PC-9 (cell line): ENCODE measurements at regions not wholly inside any gene's neighbourhood (a gene's known extent, or its start where the extent isn't known, plus 50 kb on each side); places are given as distances from the start of the nearest gene placed in this dataset.
"Not testable (repeated sequence)": the region's sequence is repeated elsewhere in the genome, so short reads cannot be mapped to it uniquely, and the experiment has no call there.

Source experiments
- BruUV-seq: library from RNA; stranded (reverse); fragments of 400-500 nt; replicated peaks from 2 replicates; lab custom pipeline; 2021; lab: Mats Ljungman, UMichigan
- CTCF ChIA-PET: fragments of 300-600 bp; sonication (Branson Sonifier 250); formaldehyde crosslinking; loops from one replicate; lab custom pipeline; 2022; ENCODE audit warnings: antibody characterized with exemption; lab: Charles Lee
- POLR2A ChIA-PET: fragments of 300-600 bp; sonication (Branson Sonifier 250); formaldehyde crosslinking; loops from one replicate; lab custom pipeline; 2022; ENCODE audit warnings: antibody characterized with exemption; ENCODE audit not compliant: unreplicated experiment; lab: Charles Lee
- DNase-seq, 2 experiments: peaks; one replicate each; pipeline versions ENCODE4 v3.0.0 to v3.0.0-alpha.2; 2015 to 2022; ENCODE audit warnings: mixed read lengths in 1 of 2
- H2AFZ ChIP-seq: fragments of 200-600 bp; sonication (generic); 2 replicates; pipeline ENCODE4 v1.8.1; 2017; ENCODE audit warnings: antibody characterized with exemption
- H3F3A ChIP-seq: fragments of 200-600 bp; sonication (generic); 2 replicates; pipeline ENCODE4 v1.8.1; 2017; ENCODE audit warnings: antibody characterized with exemption, mild to moderate bottlenecking, low read depth; ENCODE audit not compliant: insufficient read depth
- H3K27ac ChIP-seq: fragments of 200-600 bp; sonication (generic); 2 replicates; pipeline ENCODE4 v1.6.1; 2016; ENCODE audit warnings: mixed run types
- H3K27me3 ChIP-seq: fragments of 200-600 bp; sonication (generic); 2 replicates; pipeline ENCODE4 v1.6.1; 2016; ENCODE audit warnings: low read depth, mixed run types; ENCODE audit not compliant: insufficient read depth
- H3K36me3 ChIP-seq: fragments of 200-600 bp; sonication (generic); 2 replicates; pipeline ENCODE4 v1.6.1; 2016; ENCODE audit warnings: low read depth, mixed run types
- H3K4me1 ChIP-seq: fragments of 200-600 bp; sonication (generic); replicated peaks from 2 replicates; pipeline ENCODE4 v1.6.1; 2016; ENCODE audit warnings: mixed run types; ENCODE audit not compliant: insufficient read depth
- H3K4me2 ChIP-seq: fragments of 200-600 bp; sonication (generic); 2 replicates; pipeline ENCODE4 v1.6.1; 2017; ENCODE audit warnings: mixed run types
- H3K4me3 ChIP-seq: fragments of 200-600 bp; sonication (generic); 2 replicates; pipeline ENCODE4 v1.6.1; 2016; ENCODE audit warnings: mixed run types
- H3K79me2 ChIP-seq: fragments of 200-600 bp; sonication (generic); 2 replicates; pipeline ENCODE4 v1.6.1; 2017; ENCODE audit warnings: low read depth, mixed run types
- H3K9me2 ChIP-seq: fragments of 200-600 bp; sonication (generic); 2 replicates; pipeline ENCODE4 v1.8.1; 2017; ENCODE audit warnings: mild to moderate bottlenecking; ENCODE audit not compliant: insufficient read depth
- H3K9me3 ChIP-seq: fragments of 200-600 bp; sonication (generic); 2 replicates; pipeline ENCODE4 v1.8.1; 2016; ENCODE audit warnings: low read depth; ENCODE audit not compliant: insufficient read depth
- H4K20me1 ChIP-seq: fragments of 200-600 bp; sonication (generic); 2 replicates; pipeline ENCODE4 v1.8.1; 2017; ENCODE audit not compliant: insufficient read depth
- CTCF ChIP-seq: fragments of 200-600 bp; sonication (generic); conservative IDR thresholded peaks from 2 replicates; pipeline ENCODE4 v1.6.1; 2017; ENCODE audit warnings: mixed run types, antibody characterized with exemption, mild to moderate bottlenecking, moderate library complexity
- intact Hi-C: fragments of 100-400 bp; cut with micrococcal nuclease; formaldehyde crosslinking; loops from one replicate; pipeline ENCODE4 v1.10.0; 2022; ENCODE audit not compliant: unreplicated experiment

DNA sequence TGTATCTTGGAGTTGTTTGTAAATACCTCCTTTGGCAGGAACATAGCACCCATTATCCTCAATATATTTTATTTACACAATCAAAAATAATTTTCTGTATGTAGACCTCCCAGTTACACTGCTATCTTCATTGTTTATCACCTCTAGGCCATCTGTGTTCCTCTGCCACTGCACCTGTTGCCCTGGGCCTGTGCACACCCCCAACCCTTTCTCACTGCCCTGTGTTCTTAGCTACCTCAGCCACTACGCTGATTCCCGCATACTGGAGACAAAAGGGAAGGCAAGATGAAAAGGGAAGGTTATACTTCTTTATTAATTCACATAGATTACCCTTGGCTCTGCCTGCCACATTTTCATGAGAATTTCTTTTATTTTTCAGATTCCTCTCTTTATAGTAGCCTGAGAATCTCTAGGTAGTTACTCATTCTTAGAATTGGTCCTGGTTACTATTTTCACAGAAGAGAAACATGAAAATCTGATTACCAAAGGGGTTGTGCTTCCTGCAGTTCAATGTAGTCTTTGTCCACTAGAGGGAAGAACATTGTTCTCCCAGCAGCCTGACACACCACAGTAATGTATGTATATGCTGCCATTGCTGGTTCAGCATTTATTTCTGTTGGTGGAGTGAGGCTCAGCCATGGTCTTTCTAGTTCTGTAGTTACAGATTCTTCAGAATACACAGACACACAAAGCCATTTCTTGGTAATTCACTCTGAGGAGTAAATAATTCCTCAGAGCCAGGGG lies 1947.5 kb downstream of the KHDRBS2 start:
- H3K27me3 ChIP-seq, H3K9me2 ChIP-seq, H3K9me3 ChIP-seq, H3F3A ChIP-seq, intact Hi-C loops, H3K36me3 ChIP-seq, DNase-seq, H4K20me1 ChIP-seq, CTCF ChIA-PET, BruUV-seq, POLR2A ChIA-PET, H3K4me2 ChIP-seq, H3K4me3 ChIP-seq, H2AFZ ChIP-seq, H3K4me1 ChIP-seq, H3K79me2 ChIP-seq, H3K27ac ChIP-seq: not testable (repeated sequence)
- TF ChIP-seq CTCF, result peak; percentile 35; the same call in 1 of the 2 replicates

- CTCF ChIA-PET, intact Hi-C loops, POLR2A ChIA-PET: not testable (repeated sequence)
These were observed 1950.9 kb downstream of the KHDRBS2 start for GRCh38 chr6:60335124-60335523.

GRCh38 chr6:60333708-60334107 lies 1952.3 kb downstream of the KHDRBS2 start:
- H3K27me3 ChIP-seq, CTCF ChIA-PET, intact Hi-C loops, H3K27ac ChIP-seq, POLR2A ChIA-PET, BruUV-seq, H4K20me1 ChIP-seq, H3K9me2 ChIP-seq, H3K79me2 ChIP-seq, H3K4me2 ChIP-seq, H3K36me3 ChIP-seq, H3K9me3 ChIP-seq, H3K4me3 ChIP-seq, H3K4me1 ChIP-seq, H3F3A ChIP-seq, H2AFZ ChIP-seq, DNase-seq: not testable (repeated sequence)

More at GRCh38 chr6:60335124-60335523, 1950.9 kb downstream of the KHDRBS2 start:
- H3K79me2 ChIP-seq, H3K27ac ChIP-seq, H3K36me3 ChIP-seq, H3F3A ChIP-seq, BruUV-seq, H3K4me1 ChIP-seq, H3K4me2 ChIP-seq, H3K27me3 ChIP-seq, H3K9me3 ChIP-seq, H2AFZ ChIP-seq, H4K20me1 ChIP-seq, H3K4me3 ChIP-seq, DNase-seq, H3K9me2 ChIP-seq: not testable (repeated sequence)

DNA sequence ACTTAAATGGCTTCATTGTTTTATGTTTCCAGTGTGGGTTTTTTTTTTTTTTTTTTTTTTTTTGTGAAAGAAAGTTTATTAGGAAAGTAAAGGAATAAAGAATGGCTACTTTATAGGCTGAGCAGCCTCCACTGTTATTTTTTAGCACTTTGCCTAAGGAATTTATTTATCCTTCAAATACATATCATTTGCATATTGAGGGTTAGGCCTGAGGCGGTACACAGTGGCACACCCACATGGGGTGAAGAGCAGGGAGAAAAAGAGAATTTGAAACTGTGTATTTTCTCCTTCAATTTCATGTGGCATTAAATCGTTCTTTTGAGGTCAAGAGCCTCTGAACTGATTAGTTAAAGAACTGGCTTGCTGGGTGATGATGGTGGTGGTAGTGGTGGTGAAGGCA lies 1977.1 kb downstream of the KHDRBS2 start:
- H3K27me3 ChIP-seq, DNase-seq, H3K9me2 ChIP-seq, BruUV-seq, POLR2A ChIA-PET, H3K4me3 ChIP-seq, H3K4me2 ChIP-seq, CTCF ChIA-PET, H3K4me1 ChIP-seq, H3K9me3 ChIP-seq, H3K27ac ChIP-seq, H4K20me1 ChIP-seq, H3K79me2 ChIP-seq, intact Hi-C loops, H2AFZ ChIP-seq, H3K36me3 ChIP-seq, H3F3A ChIP-seq: not testable (repeated sequence)
